GM19239 (cell line): ENCODE measurements at regions not wholly inside any gene's neighbourhood (a gene's known extent, or its start where the extent isn't known, plus 50 kb on each side); places are given as distances from the start of the nearest gene placed in this dataset.
"Not testable (repeated sequence)": the region's sequence is repeated elsewhere in the genome, so short reads cannot be mapped to it uniquely, and the experiment has no call there.

Experiments
- DNase-seq: peaks from one replicate; pipeline ENCODE4 v3.0.0; 2011; ENCODE audit warnings: low spot score; ENCODE audit not compliant: insufficient read length
- FAIRE-seq: peaks from 2 replicates; lab custom pipeline; 2011; peaks lifted over from hg19 to GRCh38; lab: Jason Lieb, UNC

DNA sequence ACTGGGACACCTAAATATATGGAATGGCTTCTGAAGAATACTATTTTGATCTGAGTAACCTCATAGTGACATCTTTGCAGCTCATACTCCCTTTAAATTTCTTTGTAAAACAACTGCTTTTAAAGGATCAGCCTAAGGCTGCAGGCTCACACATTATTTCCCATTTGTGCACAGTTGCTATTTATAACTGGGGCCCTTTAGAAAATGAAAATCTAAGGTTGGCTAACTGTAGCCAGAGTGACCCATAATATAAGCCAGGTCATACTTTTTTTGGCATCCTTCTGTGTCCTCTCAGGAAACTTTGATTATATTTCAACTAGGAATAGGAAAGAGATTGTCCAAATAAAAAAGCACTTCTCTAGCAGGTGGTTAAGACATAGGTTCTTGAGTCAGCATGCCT is 123.6 kb upstream of the RASGEF1B start:
- DNase-seq, result no peak
- FAIRE-seq, result no peak

GRCh38 chr4:81594490-81595159 is 122.9 kb upstream of the RASGEF1B start:
- FAIRE-seq (no peak), DNase-seq (no peak)

GRCh38 chr4:81592701-81593100 is 121.0 kb upstream of the RASGEF1B start:
- DNase-seq (no peak), FAIRE-seq (no peak)

DNA sequence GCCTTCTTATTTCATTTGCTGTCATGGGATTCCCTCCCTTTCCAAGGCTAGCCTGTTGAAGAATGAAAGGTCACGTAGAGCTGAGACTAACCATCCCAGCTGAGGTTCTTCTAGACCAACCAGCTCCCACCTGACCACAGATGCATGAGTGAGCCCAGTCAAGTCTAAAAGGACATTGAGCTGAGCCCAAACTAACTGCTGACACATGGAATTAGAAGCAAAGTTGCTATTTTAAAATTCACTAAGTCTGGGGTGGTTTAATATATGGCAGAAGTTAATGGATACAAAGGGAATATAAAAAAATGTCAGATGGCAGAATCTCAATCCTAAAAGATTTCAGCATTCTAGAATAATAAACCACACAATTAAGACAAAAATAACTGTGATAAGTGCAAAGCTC is 118.9 kb upstream of the RASGEF1B start:
- FAIRE-seq, result no peak
- DNase-seq, result no peak

DNA sequence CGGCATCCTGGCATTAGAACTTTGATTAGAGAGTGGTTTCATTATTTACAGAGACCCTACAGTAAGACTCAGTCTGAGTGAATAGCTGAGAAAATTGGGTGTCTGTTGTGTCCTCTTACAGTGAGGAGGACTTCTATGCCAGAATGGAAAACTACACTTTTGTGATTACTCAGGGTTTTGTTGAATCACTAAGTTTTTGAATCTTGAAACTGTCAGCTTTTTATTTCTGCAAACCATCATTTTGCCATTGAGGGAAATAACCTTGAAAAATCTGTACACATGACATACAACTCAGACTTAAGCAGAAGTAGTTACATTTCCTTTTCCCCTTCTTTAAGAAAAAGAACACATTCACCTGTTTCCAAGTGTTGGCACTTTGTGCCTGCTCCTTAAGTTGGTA is 117.6 kb upstream of the RASGEF1B start:
- FAIRE-seq, result no peak

DNA sequence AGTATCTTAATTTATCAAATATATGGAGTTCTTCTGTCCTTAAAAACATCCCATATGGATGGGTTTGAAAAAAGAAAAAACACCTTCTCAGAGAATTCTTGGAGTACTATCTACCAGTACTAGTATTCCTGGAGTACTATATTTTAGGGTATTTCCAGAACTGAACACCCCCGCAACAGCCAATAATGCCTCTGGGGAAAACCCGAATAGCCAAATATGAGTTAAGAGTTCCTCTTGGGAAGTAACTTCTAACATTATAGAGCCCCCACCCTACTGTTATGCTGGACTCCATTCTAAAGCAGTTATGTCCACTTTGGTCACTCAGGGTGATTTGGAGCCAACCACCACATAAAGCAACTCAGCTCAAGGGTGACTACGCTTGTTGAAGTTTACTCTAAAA is 115.0 kb upstream of the RASGEF1B start:
- DNase-seq (no peak), FAIRE-seq (no peak)

More for the DNA sequence above, 117.6 kb upstream of the RASGEF1B start:
- DNase-seq, result no peak

DNA sequence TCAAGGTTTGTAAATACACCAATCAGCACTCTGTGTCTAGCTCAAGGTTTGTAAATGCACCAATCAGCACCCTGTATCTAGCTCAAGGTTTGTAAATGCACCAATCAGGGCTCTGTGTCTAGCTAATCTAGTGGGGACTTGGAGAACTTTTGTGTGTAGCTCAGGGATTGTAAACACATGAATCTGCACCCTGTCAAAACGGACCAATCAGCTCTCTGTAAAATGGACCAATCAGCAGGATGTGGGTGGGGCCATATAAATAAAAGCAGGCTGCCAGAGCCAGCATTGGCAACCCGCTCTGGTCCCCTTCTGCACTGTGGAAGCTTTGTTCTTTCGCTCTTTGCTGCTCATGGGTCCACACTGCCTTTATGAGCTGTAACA is 109.3 kb upstream of the RASGEF1B start:
- not testable (repeated sequence) for DNase-seq, FAIRE-seq

DNA sequence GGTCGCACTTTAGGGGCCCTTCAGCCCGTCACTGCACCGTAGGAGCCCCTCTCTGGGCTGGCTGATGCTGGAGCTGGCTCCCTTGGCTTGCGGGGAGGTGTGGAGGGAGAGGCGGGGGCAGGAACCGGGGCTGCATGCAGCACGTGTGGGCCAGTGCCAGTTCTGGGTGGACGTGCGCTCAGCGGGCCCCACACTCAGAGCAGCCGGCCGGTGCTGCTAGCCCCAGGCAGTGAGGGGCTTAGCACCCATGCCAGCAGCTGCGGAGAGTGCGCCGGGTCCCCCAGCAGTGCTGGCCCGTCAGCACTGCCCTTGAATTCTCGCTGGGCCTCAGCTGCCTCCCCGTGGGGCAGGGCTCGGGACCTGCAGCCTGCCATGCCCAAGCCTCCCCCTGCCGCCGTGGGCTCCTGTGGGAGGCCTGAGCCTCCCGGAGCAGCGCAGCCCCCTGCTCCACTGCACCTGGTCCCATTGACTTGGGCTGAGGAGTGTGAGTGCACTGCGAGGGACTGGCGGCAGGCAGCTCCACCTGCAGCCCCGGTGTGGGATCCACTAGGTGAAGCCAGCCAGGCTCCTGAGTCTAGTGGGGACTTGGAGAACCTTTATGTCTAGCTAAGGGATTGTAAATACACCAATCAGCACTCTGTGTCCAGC is 108.8 kb upstream of the RASGEF1B start:
- FAIRE-seq (no peak), DNase-seq (no peak)

DNA sequence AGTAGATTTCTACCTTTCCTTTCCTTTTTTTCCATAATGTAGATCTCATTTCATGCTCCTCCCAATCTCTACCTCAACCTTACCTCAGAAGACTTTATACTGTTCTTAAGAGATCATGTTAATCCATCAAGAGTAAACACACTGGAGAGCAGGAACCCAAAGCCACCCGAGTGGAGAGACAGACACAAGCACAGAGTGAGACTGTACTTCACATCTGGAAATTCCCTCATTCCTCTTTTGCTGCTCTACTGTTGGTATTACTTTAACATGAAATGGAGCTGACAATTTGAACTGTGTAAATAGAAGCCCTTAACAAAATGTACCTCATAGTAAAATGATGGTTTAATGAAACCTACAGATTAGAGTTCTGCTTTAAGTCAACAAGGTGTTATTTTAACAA is 105.7 kb upstream of the RASGEF1B start:
- no peak for DNase-seq
- FAIRE-seq, result no peak

DNA sequence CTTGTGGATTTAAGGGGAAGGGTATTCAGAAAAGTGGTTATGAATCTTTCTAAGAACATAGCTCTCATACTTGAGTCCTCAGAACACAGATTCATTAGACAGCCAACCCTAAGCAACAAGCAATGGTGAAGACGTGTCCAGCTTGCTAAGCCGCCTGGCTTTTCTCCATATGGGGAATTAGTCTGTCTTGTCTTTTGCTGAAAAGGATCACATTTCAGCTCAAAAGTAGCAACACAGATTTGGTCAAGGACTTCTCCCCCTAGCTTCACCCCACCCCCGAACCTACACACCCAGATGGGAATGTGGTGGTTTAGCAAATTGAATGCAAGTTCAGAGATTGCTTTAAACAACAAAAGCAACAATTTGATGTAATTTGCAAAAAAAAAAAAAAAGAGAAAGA is 103.3 kb upstream of the RASGEF1B start:
- FAIRE-seq (no peak), DNase-seq (no peak)

GRCh38 chr4:81573840-81574239 is 102.1 kb upstream of the RASGEF1B start:
- FAIRE-seq, result no peak
- no peak for DNase-seq

GRCh38 chr4:81572402-81572801 is 100.7 kb upstream of the RASGEF1B start:
- FAIRE-seq, result no peak
- no peak for DNase-seq

- no peak for FAIRE-seq
- DNase-seq, result no peak
Measured at GRCh38 chr4:81571105-81571504, 99.4 kb upstream of the RASGEF1B start.

DNA sequence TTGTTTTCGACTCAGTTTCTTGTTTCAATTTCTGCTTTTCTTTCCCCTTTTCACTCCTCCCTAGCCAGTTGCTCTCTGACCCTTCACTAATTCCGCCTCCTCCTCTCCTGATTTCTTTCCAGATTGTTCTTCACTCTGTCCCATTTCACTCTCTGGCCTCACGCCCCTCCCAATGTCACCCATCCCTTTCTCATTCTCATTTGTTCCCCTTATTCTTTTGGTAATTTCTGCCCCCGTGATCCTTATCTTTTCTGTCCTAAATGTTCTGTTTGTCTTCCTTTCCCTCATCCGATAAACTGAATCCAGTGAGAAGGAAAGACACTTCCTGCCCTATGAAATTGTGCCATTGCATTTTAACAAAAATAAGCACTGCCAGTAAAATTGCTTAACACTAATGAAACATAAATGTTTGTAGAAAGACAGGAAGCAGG is 94.5 kb upstream of the RASGEF1B start:
- DNase-seq, result no peak
- no peak for FAIRE-seq

- FAIRE-seq (no peak), DNase-seq (no peak)
Measured at GRCh38 chr4:81565142-81565870, 93.6 kb upstream of the RASGEF1B start.

GRCh38 chr4:81564025-81564424 is 92.3 kb upstream of the RASGEF1B start:
- FAIRE-seq (no peak), DNase-seq (no peak)

DNA sequence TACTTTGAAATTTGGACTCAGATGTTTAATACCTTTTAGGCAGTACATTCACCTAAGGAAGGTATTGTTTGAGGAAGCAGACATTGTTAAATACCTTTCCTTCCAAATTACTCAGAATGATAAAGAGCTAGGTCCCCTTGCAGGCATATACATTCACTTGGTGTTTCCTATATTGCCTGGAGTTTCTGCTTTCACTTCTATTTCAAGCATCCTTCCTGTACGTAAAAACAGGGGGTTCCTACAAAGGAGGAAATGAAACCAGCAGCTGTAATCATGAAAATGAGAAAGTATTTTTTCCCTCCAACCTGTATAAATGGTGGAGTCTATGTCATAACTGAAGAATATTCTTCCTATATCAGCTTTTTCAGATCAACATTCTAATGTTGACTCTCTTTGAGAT is 90.4 kb upstream of the RASGEF1B start:
- FAIRE-seq (peak; percentile 88), DNase-seq (peak; percentile 16)

- FAIRE-seq (no peak), DNase-seq (no peak)
Measured at GRCh38 chr4:81557306-81557705, 85.6 kb upstream of the RASGEF1B start.

DNA sequence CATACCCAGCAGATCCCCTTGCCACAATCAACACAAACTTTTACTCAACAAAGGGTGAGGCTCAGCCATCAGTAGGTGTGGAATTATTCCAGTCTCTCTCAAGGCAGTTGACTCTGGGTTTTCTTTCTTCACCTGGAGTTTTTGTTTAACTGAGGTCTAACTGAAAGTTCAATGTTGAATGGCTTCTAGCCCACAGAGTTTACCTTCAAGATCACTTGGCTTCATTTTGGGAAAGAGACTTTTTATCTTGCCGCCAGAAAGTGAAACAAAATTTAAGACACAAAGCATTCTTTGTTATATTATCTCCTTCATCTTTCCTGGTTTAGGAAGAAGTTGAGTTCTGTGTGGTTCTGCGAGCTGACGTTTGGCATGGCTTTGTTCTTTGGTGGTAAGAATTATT is 83.8 kb upstream of the RASGEF1B start:
- FAIRE-seq (no peak), DNase-seq (no peak)

GRCh38 chr4:81552086-81552485 is 80.4 kb upstream of the RASGEF1B start:
- DNase-seq (no peak), FAIRE-seq (no peak)

DNA sequence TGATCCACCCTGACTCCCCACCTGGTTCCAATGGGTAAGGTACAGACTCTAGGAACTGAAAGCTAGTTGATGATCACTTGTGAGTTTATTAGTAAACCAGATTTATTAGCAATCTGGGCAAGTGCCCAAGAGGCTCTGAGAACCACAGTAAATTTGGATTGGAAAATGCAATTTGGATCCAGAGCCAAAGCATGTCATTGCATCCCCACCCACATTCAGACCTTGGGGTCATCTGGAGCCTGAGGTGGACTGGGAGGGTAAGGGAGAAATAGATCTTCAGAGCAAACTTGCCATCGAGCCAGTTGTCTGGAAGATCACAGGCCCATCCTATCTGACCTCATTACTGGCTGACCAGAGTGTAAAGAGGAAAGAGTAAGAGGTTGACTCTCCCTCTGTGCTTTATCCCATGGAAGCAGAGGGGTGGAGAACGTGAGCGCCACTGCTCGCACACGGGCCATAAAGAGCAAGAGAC is 78.7 kb upstream of the RASGEF1B start:
- DNase-seq (no peak), FAIRE-seq (no peak)
